ENCODE measurements at regions not wholly inside any gene's neighbourhood (a gene's known extent, or its start where the extent isn't known, plus 50 kb on each side); places are given as distances from the start of the nearest gene placed in this dataset.

DNA sequence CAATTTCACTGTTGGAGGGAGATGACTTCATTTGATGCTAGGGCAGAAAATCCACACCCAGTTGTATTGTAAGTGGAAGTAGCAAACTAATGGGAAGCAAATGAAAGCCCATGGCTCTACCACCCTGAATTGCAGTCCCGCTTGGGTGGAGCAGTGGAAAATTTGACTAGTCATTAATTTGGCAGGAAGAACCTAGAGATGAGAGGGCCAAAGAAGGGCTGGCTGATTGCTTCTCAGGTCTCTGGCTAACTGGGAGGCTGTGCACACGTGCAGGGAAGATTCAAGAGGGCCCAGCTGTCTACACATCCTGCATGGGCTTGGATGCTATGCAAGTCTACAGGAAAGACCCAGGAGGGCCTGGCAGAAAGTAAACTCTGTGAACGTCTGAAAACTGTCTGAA, 466.2 kb downstream of the TFAP2A start:
- Histone ChIP-seq H3K9ac (ENCODE audit: insufficient read depth, low read depth, low read length) (no peak overlapping the region), H2AFZ (ENCODE audit: low read length) (no peak overlapping the region), H3K27ac (ENCODE audit: extremely low read length, insufficient read depth, low read length) (no peak overlapping the region), H3K4me1 (ENCODE audit: insufficient read depth, low read length) (no peaks in the 10 kb centered on the region), H3K9me3 (ENCODE audit: low read length) (no peaks in the 10 kb centered on the region; the same call in 1 of the 2 replicates), H3K4me2 (ENCODE audit: low read depth, low read length) (no peak overlapping the region), H3K27me3 (ENCODE audit: control insufficient read depth in 1 of 2, insufficient read depth in 2 of 2, low read length in 2 of 2) (no peaks in the 10 kb centered on the region), H3K79me2 (ENCODE audit: insufficient read depth, low read length) (no peaks in the 10 kb centered on the region), H4K20me1 (ENCODE audit: insufficient read depth, low read length) (no peaks in the 10 kb centered on the region), H3K36me3 (replicated peaks in 1 of 2; ENCODE audit: control insufficient read depth in 1 of 2, insufficient read depth in 2 of 2, low read length in 2 of 2) (no peaks in the 10 kb centered on the region), H3K4me3 (replicated peaks in 1 of 3; ENCODE audit: insufficient read depth in 1 of 3, low read depth in 2 of 3, low read length in 3 of 3) (no peak overlapping the region)
- intact Hi-C loops (cut with micrococcal nuclease; ENCODE audit: unreplicated experiment) (no loop called here), in situ Hi-C loops (cut with HindIII; ENCODE audit: extremely low pct_ligation_motif_present, low pct_unique_long_range_greater_than_20kb) (no loop called here)
- no peak for FAIRE-seq
- CTCF ChIA-PET (ENCODE audit: low intra/inter-chr PET ratio, low total read pairs): no interaction called here
- 0% methylated on average over 3 of the region's 3 CpGs for WGBS (ENCODE audit: low lambda C conversion rate)
- no peak for DNase-seq (ENCODE audit: low spot score)
- TF ChIP-seq ZNF251 (CRISPR knock-in tag; IDR thresholded peaks at IDR 0.05) (no peak), MXD4 (CRISPR knock-in tag; IDR thresholded peaks at IDR 0.05) (no peak), ZNF644 (CRISPR knock-in tag; IDR thresholded peaks at IDR 0.05; ENCODE audit: low read depth) (no peak), MLLT10 (CRISPR knock-in tag; IDR thresholded peaks at IDR 0.05) (no peak), ZNF605 (CRISPR knock-in tag; IDR thresholded peaks at IDR 0.05) (no peak), ZNF430 (CRISPR knock-in tag; IDR thresholded peaks at IDR 0.05) (no peak), GATA4 (IDR thresholded peaks at IDR 0.05; ENCODE audit: borderline replicate concordance, low read depth) (no peak), SMAD9 (CRISPR knock-in tag; IDR thresholded peaks at IDR 0.05) (no peak), FOXM1 (CRISPR knock-in tag; IDR thresholded peaks at IDR 0.05) (no peak)
- TF ChIP-seq, protein P1, sequence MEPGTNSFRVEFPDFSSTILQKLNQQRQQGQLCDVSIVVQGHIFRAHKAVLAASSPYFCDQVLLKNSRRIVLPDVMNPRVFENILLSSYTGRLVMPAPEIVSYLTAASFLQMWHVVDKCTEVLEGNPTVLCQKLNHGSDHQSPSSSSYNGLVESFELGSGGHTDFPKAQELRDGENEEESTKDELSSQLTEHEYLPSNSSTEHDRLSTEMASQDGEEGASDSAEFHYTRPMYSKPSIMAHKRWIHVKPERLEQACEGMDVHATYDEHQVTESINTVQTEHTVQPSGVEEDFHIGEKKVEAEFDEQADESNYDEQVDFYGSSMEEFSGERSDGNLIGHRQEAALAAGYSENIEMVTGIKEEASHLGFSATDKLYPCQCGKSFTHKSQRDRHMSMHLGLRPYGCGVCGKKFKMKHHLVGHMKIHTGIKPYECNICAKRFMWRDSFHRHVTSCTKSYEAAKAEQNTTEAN (CRISPR knock-in tag; conservative IDR thresholded peaks at IDR 0.05): no peak
- TF ChIP-seq, protein P2, sequence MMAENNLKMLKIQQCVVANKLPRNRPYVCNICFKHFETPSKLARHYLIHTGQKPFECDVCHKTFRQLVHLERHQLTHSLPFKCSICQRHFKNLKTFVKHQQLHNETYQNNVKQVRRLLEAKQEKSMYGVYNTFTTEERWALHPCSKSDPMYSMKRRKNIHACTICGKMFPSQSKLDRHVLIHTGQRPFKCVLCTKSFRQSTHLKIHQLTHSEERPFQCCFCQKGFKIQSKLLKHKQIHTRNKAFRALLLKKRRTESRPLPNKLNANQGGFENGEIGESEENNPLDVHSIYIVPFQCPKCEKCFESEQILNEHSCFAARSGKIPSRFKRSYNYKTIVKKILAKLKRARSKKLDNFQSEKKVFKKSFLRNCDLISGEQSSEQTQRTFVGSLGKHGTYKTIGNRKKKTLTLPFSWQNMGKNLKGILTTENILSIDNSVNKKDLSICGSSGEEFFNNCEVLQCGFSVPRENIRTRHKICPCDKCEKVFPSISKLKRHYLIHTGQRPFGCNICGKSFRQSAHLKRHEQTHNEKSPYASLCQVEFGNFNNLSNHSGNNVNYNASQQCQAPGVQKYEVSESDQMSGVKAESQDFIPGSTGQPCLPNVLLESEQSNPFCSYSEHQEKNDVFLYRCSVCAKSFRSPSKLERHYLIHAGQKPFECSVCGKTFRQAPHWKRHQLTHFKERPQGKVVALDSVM (CRISPR knock-in tag; IDR thresholded peaks at IDR 0.05): no peak
- TF ChIP-seq, protein P3, sequence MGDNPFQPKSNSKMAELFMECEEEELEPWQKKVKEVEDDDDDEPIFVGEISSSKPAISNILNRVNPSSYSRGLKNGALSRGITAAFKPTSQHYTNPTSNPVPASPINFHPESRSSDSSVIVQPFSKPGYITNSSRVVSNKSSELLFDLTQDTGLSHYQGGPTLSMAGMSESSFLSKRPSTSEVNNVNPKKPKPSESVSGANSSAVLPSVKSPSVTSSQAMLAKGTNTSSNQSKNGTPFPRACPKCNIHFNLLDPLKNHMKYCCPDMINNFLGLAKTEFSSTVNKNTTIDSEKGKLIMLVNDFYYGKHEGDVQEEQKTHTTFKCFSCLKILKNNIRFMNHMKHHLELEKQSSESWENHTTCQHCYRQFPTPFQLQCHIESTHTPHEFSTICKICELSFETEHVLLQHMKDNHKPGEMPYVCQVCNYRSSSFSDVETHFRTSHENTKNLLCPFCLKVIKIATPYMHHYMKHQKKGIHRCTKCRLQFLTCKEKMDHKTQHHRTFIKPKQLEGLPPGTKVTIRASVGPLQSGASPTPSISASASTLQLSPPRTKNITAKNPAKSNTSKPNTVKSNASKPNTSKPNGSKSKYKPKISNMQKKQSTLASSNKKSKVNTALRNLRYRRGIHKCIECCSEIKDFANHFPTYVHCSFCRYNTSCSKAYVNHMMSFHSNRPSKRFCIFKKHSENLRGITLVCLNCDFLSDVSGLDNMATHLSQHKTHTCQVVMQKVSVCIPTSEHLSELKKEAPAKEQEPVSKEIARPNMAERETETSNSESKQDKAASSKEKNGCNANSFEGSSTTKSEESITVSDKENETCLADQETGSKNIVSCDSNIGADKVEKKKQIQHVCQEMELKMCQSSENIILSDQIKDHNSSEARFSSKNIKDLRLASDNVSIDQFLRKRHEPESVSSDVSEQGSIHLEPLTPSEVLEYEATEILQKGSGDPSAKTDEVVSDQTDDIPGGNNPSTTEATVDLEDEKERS (CRISPR knock-in tag; IDR thresholded peaks at IDR 0.05): no peak
- TF ChIP-seq, protein P4, sequence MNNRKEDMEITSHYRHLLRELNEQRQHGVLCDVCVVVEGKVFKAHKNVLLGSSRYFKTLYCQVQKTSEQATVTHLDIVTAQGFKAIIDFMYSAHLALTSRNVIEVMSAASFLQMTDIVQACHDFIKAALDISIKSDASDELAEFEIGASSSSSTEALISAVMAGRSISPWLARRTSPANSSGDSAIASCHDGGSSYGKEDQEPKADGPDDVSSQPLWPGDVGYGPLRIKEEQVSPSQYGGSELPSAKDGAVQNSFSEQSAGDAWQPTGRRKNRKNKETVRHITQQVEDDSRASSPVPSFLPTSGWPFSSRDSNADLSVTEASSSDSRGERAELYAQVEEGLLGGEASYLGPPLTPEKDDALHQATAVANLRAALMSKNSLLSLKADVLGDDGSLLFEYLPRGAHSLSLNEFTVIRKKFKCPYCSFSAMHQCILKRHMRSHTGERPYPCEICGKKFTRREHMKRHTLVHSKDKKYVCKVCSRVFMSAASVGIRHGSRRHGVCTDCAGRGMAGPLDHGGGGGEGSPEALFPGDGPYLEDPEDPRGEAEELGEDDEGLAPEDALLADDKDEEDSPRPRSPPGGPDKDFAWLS (CRISPR knock-in tag; IDR thresholded peaks at IDR 0.05; ENCODE audit: borderline replicate concordance): no peak
- no peak for ATAC-seq
- no TSS peak for BruUV-seq (replicated peaks)
- POLR2A ChIA-PET: no interaction called here

Measured in HepG2 (cell line).